GM21515 (cell line): ENCODE measurements at regions not wholly inside any gene's neighbourhood (a gene's known extent, or its start where the extent isn't known, plus 50 kb on each side); places are given as distances from the start of the nearest gene placed in this dataset.
"Not testable (repeated sequence)": the region's sequence is repeated elsewhere in the genome, so short reads cannot be mapped to it uniquely, and the experiment has no call there.

Source experiments
- ATAC-seq: cut with Tn5 transposase; IDR thresholded peaks from one replicate; pipeline ENCODE4 v1.9.1; 2021; ENCODE audit not compliant: unreplicated experiment

DNA sequence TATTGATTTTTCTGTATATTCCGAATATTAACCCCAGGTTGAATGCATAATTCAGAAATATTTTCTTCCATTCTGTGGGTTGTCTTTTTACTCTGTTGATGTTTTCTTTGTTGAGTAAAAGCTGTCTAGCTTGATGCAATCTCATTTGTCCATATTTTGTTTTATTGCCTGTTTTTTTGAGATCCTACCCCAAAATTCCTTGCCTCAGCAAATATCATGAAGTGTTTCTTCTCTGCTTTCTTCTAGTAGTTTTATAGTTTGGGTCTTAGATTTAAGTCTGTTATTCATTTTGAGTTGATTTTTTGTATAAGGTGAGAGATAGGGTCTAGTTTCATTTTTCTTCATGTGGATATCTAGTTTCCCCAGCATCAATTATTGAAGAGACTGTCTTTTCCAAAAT, 467.9 kb upstream of the GCFC2 start:
- no peak for ATAC-seq

DNA sequence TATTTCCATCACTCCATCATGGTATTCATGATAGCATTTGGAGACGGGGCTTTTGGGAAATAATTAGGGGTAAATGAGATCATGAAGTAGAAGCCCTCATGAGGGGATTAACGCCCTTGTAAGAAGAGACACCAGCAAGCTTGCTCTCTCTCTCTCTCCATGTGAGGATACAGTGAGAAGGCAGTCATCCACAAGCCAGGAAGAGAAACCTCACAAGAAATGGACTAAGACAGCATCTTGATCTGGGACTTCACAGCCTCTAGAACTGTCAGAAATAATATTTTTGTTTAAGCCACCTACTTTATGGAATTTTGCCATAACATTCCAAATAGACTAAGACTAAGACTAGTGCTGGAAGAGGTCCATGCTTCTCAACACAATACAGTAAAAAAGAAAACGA, 464.6 kb upstream of the GCFC2 start:
- no peak for ATAC-seq

DNA sequence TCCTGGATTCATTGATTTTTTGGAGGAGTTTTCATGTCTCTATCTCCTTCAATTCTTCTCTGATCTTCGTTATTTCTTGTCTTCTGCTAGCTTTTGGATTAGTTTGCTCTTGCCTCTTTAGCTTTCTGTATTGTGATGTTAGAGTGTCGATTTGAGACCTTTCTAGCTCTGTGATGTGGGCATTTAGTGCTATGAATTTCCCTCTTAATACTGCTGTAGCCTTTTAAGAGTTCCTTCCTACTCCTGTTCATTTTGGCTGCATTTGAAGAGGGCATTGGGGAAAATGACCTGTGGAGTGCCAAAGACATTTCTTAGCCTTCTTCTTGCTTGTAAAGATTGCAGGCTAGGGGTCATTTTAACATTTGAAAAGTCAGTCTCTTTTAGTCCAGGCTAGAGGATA, 463.8 kb upstream of the GCFC2 start:
- ATAC-seq: no peak

DNA sequence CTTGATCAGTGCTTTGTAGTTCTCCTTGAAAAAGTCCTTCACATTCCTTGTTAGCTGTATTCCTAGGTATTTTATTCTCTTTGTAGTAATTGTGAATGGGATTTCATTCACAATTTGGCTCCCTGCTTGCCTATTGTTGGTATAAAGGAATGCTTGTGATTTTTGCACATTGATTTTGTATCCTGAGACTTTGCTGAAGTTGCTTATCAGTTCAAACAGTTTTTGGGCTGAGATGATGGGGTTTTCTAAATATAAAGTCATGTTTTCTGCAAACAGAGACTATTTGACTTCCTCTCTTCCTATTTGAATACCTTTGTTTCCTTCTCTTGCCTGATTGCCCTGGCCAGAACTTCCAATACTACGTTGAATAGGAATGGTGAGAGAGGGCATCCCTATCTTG, 462.5 kb upstream of the GCFC2 start:
- not testable (repeated sequence) for ATAC-seq

DNA sequence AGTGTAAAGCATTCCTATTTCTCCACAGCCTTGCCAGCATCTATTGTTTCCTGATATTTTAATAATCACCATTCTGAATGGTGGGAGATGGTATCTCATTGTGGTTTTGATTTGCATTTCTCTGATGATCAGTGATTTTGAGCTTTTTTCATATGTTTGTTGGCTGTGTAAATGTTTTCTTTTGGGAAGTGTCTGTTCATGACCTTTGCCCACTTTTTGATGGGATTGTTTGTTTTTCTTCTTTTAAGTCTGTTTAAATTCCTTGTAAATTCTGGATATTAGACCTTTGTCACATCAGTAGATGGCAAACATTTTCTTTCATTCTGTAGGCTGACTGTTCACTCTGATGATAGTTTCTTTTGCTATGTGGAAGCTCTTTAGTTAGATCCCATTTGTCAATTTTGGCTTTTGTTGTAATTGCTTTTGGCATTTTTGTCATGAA, 461.5 kb upstream of the GCFC2 start:
- not testable (repeated sequence) for ATAC-seq

DNA sequence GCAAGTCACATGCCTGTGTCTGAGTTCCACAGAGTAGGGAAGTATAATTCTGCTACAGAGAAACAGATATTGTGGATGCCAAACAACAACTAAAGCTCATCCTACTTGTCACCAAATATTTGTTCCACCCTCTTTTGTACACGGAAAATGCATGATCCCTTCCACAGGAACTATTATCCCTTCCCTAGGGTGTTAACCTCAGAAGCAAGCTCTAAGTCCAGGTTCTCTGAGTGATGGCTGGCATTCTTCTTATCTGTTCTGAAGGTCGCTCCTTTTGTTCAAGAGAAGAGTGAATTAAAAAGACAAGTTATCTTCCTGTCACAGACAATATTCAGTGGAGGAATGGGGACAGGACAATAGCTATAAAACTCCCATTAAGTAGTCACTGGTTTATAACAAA, 460.1 kb upstream of the GCFC2 start:
- ATAC-seq: no peak

DNA sequence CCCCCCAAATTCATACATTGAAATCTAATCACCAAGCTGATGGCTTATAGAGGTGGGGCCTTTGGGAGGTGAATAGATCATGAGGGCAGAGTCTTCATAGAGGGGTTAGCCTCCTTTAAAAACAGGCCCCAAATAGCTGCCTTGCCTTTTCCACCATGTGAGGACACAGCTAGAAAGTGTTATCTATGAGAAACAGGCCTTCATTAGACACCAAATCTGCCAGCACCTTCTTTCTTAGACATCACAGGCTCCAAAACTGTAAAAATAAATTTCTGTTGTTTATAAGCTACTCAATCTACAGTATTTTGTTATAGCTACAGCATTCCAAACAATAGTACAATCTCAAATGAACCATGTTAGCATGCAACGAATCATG, 459.3 kb upstream of the GCFC2 start:
- no peak for ATAC-seq

DNA sequence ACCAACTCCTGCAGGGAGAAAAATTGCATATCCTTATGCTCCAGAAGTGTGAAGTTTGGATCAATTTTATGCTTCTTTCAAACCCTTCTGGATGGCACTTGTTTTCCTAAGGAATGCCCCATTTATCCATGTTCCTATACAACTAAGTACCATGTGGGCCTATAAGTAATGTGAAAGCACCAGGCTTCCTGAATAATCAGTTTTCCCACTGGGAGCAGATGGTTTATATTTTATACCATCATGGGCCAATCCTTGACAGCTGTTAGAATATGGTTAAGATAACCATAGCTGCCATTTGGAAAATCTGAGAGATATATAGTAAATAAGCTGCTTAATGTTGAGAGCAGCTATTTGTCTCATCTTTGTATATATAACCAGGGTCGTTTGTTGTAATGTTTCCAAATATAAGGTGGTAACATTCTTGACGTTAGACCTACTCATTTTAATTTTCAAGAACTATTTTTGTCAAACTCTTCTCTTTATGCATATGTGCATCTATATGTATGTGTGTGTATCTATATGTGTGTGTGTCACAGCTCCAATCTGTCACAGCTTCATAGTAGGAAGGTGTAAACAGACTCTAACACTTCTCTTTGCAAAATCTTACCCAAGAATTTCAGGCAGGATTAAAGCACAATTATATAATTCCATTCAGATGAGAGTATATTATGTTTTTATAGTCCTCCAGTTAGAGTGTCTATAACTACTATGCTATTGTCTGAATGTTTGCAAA, 458.7 kb upstream of the GCFC2 start:
- no peak for ATAC-seq

DNA sequence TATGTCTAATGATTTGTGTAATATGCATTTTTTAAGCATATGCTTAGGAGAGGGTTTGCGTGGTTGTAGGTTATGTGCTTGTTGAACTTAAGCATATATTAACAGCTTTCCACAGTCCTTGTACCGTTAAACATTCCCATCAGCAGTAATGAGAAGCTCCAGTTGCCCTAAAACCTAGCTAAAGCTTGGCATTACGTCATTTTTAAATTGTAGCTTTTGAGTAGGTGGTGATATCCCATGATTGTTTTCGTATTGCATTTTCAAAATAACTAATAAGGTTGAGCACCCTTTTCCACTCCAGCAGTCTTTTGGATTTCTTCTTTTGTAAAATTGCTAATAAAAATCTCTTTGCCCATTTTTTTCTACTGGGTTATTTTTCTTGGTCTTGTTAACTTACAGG, 453.1 kb upstream of the GCFC2 start:
- no peak for ATAC-seq

DNA sequence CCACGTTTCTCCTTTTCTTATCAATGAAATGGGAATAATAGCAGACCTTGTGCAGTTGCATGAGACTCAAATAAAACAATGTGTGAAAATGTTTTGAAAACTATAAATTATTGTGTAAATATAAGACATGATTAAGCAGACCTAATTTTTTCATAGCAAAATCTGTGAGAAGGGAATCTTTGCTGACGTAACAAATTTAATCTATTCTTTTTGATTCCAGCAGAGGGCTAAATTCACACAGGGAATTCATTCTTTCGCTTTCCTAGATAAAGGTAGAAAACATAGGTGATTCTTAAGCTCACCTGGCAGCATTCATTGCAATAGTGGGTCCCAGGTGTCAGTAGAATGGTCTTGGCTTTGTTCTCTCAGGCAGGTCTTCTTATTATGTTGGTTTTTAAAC, 450.0 kb upstream of the GCFC2 start:
- ATAC-seq: no peak

DNA sequence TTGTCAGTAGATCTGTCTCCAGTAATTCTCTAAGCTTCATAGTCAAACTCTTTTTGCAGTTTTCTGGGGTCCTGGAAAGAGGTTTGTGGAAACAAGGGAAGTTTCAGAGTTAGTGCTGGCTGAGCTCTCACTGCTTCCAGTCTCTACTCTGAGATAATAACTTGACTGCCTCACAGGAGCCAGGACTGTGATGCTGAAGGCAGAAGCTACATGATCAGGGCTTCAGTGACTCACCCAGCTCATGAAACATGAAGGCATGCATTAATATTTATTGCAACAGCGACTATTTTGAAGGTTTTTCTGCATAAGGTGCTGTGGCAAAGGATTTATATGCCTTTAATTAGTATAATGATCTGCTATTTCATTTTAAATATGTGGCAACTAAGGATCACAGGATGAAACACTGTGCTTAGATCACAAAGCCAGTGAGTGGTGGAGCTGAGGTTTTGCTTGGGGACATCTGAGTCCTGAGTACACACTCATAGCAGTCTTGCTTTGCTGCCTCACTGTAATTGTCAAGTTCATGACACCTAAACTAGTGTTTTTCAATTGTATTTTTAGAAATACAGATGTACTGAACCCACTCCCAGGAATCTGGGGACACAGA, 448.4 kb upstream of the GCFC2 start:
- no peak for ATAC-seq

DNA sequence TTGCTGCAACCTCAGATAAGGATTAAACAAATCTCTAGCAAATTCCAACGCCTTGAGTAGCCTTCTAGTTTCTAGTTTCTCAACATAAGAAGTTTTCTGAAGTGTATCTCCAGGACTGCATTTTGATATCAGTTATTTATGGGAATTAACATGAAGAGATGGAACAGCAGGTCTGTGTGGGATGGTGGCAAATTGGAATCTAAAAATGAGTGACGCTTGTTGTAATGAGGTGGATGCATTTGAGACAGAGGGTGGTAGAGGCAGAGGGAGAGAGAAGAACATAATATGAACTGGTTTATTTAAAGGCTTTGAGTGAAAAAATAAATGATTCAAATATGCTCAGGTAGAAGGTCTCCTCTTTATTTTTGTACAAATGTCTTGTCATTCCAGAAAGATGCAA, 446.8 kb upstream of the GCFC2 start:
- no peak for ATAC-seq

DNA sequence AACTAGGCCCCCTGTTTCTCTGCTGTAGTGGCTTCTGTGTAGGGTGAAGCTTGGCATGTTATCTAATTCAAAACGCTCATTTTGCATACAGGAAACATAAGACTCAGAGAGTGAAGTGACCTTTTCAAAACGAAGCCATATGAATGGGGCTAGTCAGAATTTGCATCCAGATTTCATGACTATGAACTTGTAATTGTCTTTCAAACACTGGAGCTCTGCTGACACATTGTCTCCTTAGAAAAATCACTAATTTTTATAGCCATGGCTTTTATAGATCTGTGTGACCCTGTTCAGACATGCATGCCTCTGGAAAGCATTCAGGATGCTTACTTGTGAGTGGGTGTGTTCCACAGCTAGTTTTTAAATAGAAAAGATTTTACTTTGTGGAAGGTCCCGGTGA, 444.3 kb upstream of the GCFC2 start:
- ATAC-seq: no peak

DNA sequence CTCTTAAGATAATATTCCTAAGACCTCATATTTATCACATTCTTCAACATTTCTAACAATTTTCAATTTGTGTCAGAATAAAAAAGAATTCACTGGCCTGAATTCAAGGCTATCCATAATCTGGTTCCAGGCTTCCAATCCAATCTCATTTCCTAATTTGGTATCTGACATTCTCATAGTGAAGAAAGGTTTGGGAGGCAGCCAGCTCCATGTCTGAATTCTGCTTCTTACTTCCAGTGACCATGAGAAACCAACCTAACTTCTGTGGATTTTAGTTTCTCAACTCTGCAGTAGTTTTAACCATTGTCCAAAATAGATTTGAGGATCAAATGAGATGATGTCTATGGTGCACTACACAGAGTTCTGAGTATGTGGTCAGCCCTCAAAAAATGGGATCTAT, 439.1 kb upstream of the GCFC2 start:
- ATAC-seq: no peak

DNA sequence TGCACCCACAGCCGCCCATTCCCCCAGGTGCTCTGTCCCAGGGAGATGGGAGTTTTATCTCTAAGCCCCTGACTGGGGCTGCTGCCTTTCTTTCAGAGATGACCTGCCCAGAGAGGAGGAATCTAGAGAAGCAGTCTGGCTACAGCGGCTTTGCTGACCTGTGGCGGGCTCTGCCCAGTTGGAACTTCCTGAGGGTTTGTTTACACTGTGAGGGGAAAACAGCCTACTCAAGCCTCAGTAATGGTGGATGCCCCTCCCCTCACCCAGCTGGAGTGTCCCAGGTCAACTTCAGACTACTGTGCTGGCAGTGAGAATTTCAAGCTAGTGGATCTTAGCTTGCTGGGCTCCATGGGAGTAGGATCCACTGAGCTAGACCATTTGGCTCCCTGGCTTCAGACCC, 428.6 kb upstream of the GCFC2 start:
- not testable (repeated sequence) for ATAC-seq

DNA sequence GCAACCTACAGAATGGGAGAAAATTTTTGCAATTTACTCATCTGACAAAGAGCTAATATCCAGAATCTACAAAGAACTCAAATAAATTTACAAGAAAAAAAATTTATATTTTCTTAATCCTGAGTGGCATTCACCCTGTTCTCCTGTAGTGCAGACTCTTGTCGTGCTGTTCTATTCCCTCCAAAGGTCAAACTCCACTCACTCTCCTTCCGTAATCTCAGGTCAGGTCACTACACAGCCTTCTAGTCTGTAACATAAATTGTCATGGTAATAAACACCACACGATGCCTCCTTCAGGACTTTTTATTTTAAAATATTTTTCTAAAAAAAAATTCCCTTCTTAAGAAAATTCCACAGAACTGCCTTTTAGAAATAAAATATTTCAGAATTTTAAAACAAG, 417.9 kb upstream of the GCFC2 start:
- no peak for ATAC-seq

DNA sequence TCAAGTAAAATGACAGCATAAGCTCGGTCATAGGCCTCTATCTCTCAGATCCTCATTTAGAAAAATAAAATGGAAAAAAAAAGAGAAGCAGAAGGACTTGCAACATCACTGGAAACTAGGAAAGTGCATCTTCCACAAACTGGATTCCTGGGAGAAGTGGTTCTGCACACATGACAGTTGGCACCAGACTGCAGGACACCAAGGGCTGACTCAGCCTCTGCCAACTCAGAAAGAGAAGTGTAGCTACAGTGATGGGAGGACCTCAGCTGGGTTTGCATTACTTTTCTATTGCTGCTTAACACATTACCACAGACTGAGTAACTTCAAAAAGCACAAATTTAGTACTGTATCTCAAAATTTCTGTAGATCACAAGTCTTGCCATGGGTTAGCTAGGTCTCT, 409.5 kb upstream of the GCFC2 start:
- ATAC-seq: no peak

DNA sequence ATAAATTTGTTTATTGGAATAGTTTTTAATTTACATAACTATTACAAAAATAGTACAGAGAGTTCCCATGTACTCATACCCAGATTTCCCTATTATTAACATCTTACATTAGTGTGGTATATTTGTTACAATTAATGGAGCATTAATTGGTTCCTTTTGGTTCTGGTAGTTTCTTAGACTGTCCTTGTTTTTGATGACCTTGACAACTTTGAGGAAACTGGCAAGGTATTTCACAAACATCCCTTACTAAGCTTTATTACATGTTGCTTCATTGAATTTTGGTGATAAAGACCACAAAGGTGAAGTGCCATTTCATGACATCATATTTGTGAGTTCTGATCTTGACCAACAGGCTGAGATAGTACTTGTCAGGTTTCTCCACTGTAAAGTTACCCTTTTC, 379.0 kb upstream of the GCFC2 start:
- ATAC-seq: no peak

DNA sequence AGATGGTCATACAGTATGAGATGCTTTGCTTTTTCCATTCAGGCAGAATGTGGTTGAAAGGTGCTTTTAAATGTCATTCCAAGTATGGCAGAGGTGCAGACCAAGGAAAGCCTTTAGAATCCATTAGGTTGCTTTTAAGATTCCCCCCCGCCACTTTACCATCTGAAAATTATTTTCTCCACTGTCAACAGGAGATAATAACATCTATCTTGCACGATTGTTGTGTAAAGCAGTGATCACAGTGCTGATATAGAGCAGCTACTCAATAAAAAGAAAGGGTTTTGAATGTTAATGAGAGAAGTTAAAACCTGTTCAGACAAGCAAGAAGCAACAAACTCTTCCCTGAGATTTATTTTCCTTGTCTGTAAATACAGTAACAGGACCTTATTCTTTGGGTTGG, 372.5 kb upstream of the GCFC2 start:
- no peak for ATAC-seq

DNA sequence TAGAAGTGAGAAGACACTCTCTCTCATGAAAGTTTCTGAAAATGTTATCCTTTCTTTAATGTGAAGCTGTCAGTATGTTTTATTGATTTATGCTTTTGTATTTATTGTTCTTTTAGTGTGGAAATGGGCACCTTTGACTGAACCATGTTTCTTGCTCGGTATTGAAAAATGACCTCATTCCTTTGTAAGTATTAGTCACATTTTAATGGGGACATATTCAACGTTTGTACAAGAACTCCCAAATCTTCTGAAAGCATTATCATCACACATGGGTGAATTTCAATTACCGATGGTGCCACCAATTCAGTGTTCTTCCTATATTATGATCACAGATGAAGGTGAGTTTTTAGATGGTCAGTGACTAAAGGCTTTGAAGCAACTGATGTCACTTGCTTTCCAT, 371.8 kb upstream of the GCFC2 start:
- ATAC-seq: no peak

DNA sequence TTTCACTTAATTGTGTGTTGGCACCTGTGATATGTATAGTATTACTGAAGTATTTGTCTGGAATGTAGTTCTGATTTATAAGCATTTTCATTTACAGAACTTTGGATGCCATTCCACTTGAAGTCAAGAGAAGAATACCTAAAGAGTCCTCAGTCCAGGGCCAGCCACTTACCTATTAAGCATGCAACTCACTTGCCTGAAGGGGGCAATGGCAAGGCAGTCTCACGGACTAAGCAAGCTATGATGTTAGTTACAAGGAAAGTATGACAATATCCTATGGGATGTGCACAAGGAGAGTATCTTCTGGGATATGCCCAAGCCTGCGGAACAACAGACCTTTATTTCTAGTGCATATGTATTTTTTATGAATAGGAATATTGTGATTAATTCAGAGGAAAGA, 369.4 kb upstream of the GCFC2 start:
- no peak for ATAC-seq

DNA sequence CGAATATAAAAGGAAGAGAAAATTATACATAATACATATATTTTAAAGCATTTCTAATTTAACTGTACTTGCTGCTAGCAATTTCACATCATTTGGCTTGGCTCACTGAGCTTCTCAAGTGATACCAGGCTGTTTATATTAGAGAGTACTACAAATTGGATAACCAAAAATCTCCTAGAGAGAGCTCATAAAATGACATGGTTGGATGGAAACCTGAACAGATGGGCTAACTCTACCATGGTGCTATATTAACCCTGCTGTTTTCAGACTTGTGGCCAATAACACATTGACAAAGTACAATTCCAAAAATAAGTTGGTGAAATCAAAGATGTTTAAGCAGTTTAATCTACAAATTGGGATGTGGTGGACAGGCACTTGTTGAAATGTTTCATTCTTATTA, 364.4 kb upstream of the GCFC2 start:
- no peak for ATAC-seq

DNA sequence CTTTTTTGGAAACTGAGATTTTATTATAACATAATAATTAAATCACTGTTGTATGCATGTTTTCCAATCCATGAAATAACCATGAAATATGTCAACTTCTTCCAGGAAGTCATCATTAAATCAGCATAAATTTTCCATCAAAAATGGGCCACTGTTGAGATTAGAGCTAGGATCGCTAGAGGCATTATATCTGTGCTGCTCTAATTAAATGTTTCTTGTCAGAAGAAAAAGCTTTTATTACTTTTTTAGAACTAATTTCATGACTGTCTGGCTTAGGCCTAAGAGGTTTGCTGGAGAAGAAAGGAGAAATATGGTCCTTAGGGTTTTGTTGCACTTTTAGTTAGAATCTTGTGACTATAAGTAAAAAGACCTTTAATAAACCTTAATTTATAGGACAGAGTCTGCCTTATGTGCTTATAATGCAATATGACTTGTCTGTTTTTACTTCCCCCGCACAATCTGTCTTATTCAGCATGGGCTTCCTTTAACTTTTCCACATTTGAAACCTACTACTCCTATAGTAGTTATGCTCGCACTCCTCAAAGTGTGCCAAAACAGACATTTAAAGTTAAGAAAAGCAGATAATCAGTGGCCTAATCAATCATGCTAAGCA, 363.4 kb upstream of the GCFC2 start:
- ATAC-seq: no peak
